Upper lobe of right lung (tissue), 1 donor: ENCODE measurements at regions not wholly inside any gene's neighbourhood (a gene's known extent, or its start where the extent isn't known, plus 50 kb on each side); places are given as distances from the start of the nearest gene placed in this dataset.

Experiments used
- ATAC-seq: fragments of 200-7000 bp; cut with Tn5 transposase; one replicate; pipeline ENCODE4 v1.9.1; 2020; ENCODE audit warnings: mild to moderate bottlenecking, moderate library complexity
- DNase-seq: peaks from one replicate; pipeline ENCODE4 v3.0.0-alpha.2; 2020
- H3K27ac ChIP-seq: fragments of 200-600 bp; one replicate; pipeline ENCODE4 v1.8.0; 2022
- H3K27me3 ChIP-seq: fragments of 200-600 bp; one replicate; pipeline ENCODE4 v1.8.0; 2022; ENCODE audit warnings: mild to moderate bottlenecking
- H3K36me3 ChIP-seq: fragments of 200-600 bp; one replicate; pipeline ENCODE4 v1.8.0; 2022
- H3K4me1 ChIP-seq: fragments of 200-600 bp; one replicate; pipeline ENCODE4 v1.8.0; 2022
- H3K4me3 ChIP-seq: fragments of 200-600 bp; one replicate; pipeline ENCODE4 v1.8.0; 2022; ENCODE audit warnings: mild to moderate bottlenecking
- H3K9me3 ChIP-seq: fragments of 200-600 bp; one replicate; pipeline ENCODE4 v1.8.0; 2022
- CTCF ChIP-seq: fragments of 200-600 bp; IDR thresholded peaks from one replicate; pipeline ENCODE4 v1.8.0; 2022; ENCODE audit warnings: antibody characterized with exemption
- intact Hi-C: fragments of 100-400 bp; cut with DNase I; formaldehyde crosslinking; loops from one replicate; pipeline ENCODE4 v1.11.0; 2022
- donor health status: DM: no; HTN: yes; CAD: no; lungs with severe emphysema.

- no peaks in the 10 kb centered on the region for H3K4me1 ChIP-seq
- H3K27ac ChIP-seq: no peak overlapping the region
- H3K36me3 ChIP-seq: no peaks in the 10 kb centered on the region
- TF ChIP-seq CTCF: no peak
- H3K27me3 ChIP-seq: no peaks in the 10 kb centered on the region
- DNase-seq (no peak), ATAC-seq (no peak)
- no peaks in the 10 kb centered on the region for H3K9me3 ChIP-seq
- no peak overlapping the region for H3K4me3 ChIP-seq
- intact Hi-C loops: no loop called here
Observed at GRCh38 chr7:125406111-125406510, 476.5 kb upstream of the POT1 start.

GRCh38 chr7:125399408-125399807 is 469.8 kb upstream of the POT1 start:
- Histone ChIP-seq H3K4me1 (no peaks in the 10 kb centered on the region), H3K36me3 (no peaks in the 10 kb centered on the region), H3K9me3 (no peaks in the 10 kb centered on the region), H3K4me3 (no peak overlapping the region), H3K27me3 (no peaks in the 10 kb centered on the region), H3K27ac (no peak overlapping the region)
- TF ChIP-seq CTCF: no peak
- intact Hi-C loops: no loop called here
- DNase-seq (no peak), ATAC-seq (no peak)

GRCh38 chr7:125396466-125397151 is 467.0 kb upstream of the POT1 start:
- no peaks in the 10 kb centered on the region for H3K27me3 ChIP-seq
- intact Hi-C loops: no loop called here
- no peaks in the 10 kb centered on the region for H3K36me3 ChIP-seq
- no peak for DNase-seq
- no peak for ATAC-seq
- no peaks in the 10 kb centered on the region for H3K4me1 ChIP-seq
- H3K4me3 ChIP-seq: no peak overlapping the region
- no peak for TF ChIP-seq CTCF
- H3K9me3 ChIP-seq: no peaks in the 10 kb centered on the region
- H3K27ac ChIP-seq: no peak overlapping the region

GRCh38 chr7:125391921-125392320 is 462.3 kb upstream of the POT1 start:
- no peak overlapping the region for H3K27ac ChIP-seq
- no peak overlapping the region for H3K4me3 ChIP-seq
- ATAC-seq: no peak
- intact Hi-C loops: no loop called here
- H3K36me3 ChIP-seq: no peaks in the 10 kb centered on the region
- no peaks in the 10 kb centered on the region for H3K27me3 ChIP-seq
- no peak for DNase-seq
- no peaks in the 10 kb centered on the region for H3K4me1 ChIP-seq
- H3K9me3 ChIP-seq: no peaks in the 10 kb centered on the region
- no peak for TF ChIP-seq CTCF

GRCh38 chr7:125390981-125391380 is 461.4 kb upstream of the POT1 start:
- no peak for TF ChIP-seq CTCF

GRCh38 chr7:125386211-125386610 is 456.6 kb upstream of the POT1 start:
- ATAC-seq (no peak), DNase-seq (no peak)
- no peak overlapping the region for H3K27ac ChIP-seq
- intact Hi-C loops: no loop called here
- H3K4me3 ChIP-seq: no peak overlapping the region
- TF ChIP-seq CTCF: no peak
- H3K27me3 ChIP-seq: no peaks in the 10 kb centered on the region
- no peaks in the 10 kb centered on the region for H3K36me3 ChIP-seq
- H3K9me3 ChIP-seq: no peaks in the 10 kb centered on the region
- H3K4me1 ChIP-seq: no peaks in the 10 kb centered on the region

More at GRCh38 chr7:125390981-125391380, 461.4 kb upstream of the POT1 start:
- H3K27me3 ChIP-seq: no peaks in the 10 kb centered on the region
- no peaks in the 10 kb centered on the region for H3K36me3 ChIP-seq
- no peaks in the 10 kb centered on the region for H3K9me3 ChIP-seq
- H3K27ac ChIP-seq: no peak overlapping the region
- no peak overlapping the region for H3K4me3 ChIP-seq
- no peak for ATAC-seq
- intact Hi-C loops: no loop called here
- no peaks in the 10 kb centered on the region for H3K4me1 ChIP-seq
- no peak for DNase-seq
